ENCODE measurements at regions not wholly inside any gene's neighbourhood (a gene's known extent, or its start where the extent isn't known, plus 50 kb on each side); places are given as distances from the start of the nearest gene placed in this dataset.
A peak's percentile ranks its signal among the peaks of the same experiment; 100 is the strongest.

- Histone ChIP-seq H3K9me3 (no peaks in the 10 kb centered on the region), H3K36me3 (no peaks in the 10 kb centered on the region), H3K4me3 (no peak overlapping the region), H3K27ac (peak overlapping the region in 1 of 3 donors; percentile 7), H3K27me3 (no peaks in the 10 kb centered on the region), H3K4me1 (peaks cover 0 to 8% (median 2%) of the 10 kb centered on the region in 4 donors)
- 53% methylated on average over 6 of the region's 6 CpGs for WGBS (ENCODE audit: insufficient coverage, low coverage, low lambda C conversion rate, missing lambda C conversion rate)
- intact Hi-C loops (cut with DNase I): no loop called here
- ATAC-seq (no peak), DNase-seq (no peak)
- TF ChIP-seq CTCF (IDR thresholded peaks at IDR 0.05): no peak
- TF ChIP-seq POLR2A (IDR thresholded peaks at IDR 0.05): no peak
Measured at GRCh38 chr3:30495172-30496065, 111.0 kb upstream of the TGFBR2 start.

- intact Hi-C loops (cut with DNase I): no loop called here
- Histone ChIP-seq H3K27me3 (no peaks in the 10 kb centered on the region), H3K4me3 (no peak overlapping the region), H3K36me3 (no peaks in the 10 kb centered on the region), H3K4me1 (peaks cover 0 to 8% (median 2%) of the 10 kb centered on the region in 4 donors), H3K27ac (no peak overlapping the region), H3K9me3 (no peaks in the 10 kb centered on the region)
- WGBS (ENCODE audit: insufficient coverage, low coverage, low lambda C conversion rate, missing lambda C conversion rate): 65% methylated on average over 12 of the region's 15 CpGs
- ATAC-seq: peak in 1 of 4 donors; percentile 18
- no peak for TF ChIP-seq POLR2A (IDR thresholded peaks at IDR 0.05)
- no peak for TF ChIP-seq CTCF (IDR thresholded peaks at IDR 0.05)
- no peak for DNase-seq
Measured at GRCh38 chr3:30496066-30496966, 110.1 kb upstream of the TGFBR2 start.

- Histone ChIP-seq H3K9me3 (no peaks in the 10 kb centered on the region), H3K4me1 (peaks cover 0 to 8% (median 2%) of the 10 kb centered on the region in 4 donors), H3K27me3 (no peaks in the 10 kb centered on the region), H3K36me3 (no peaks in the 10 kb centered on the region), H3K27ac (no peak overlapping the region), H3K4me3 (no peak overlapping the region)
- intact Hi-C loops (cut with DNase I): no loop called here
- ATAC-seq (peak; percentile 50 to 81 (median 71)), DNase-seq (no peak)
- TF ChIP-seq POLR2A (IDR thresholded peaks at IDR 0.05): no peak
- no peak for TF ChIP-seq CTCF (IDR thresholded peaks at IDR 0.05)
- no CpG with 5 or more reads among the region's 1 CpG for WGBS (ENCODE audit: insufficient coverage, low coverage, low lambda C conversion rate, missing lambda C conversion rate)
Measured at GRCh38 chr3:30498587-30498967, 107.8 kb upstream of the TGFBR2 start.

DNA sequence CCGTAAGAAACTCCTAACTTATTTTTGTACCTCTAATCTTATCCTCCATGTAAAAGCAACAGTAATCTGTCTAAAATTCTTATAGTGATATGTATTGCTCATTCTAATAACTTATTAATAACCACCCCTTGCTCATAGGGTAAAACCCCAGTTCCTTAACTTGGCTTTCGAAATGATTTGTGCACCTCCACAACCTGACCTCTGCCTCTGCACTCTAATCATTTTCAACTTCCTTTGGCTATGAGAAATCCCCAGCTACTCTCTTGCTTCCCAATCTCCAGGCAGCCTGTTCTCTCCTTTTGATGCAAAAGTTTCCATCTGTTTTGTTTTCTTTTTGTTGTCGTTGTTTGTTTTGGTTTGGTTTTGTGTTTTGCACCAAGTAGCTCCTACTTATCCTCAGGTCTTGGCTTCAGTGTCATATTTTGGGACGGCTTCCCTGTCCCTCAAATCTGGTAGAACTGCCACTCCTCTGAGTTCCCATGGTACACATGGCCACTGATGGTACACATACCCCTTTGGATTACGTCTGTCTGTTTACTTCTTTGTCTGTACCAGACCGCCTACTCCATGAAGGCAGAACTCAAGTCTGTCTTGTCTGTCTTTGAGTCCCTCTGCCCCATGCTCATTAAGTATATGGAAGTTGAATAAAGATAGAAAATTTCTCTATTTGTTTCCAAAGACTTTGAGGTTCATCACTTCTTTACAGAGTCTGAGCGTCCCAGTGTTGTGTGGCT is 105.6 kb upstream of the TGFBR2 start:
- DNase-seq (no peak), ATAC-seq (no peak)
- no peaks in the 10 kb centered on the region for H3K36me3 ChIP-seq
- H3K4me1 ChIP-seq: peaks cover 0 to 8% (median 2%) of the 10 kb centered on the region in 4 donors
- no peak overlapping the region for H3K27ac ChIP-seq
- no peak overlapping the region for H3K4me3 ChIP-seq
- TF ChIP-seq CTCF (IDR thresholded peaks at IDR 0.05) (no peak), POLR2A (IDR thresholded peaks at IDR 0.05) (no peak)
- intact Hi-C loops (cut with DNase I): no loop called here
- WGBS (ENCODE audit: insufficient coverage, low coverage, low lambda C conversion rate, missing lambda C conversion rate): 81% methylated on average over 6 of the region's 7 CpGs
- H3K27me3 ChIP-seq: no peaks in the 10 kb centered on the region
- H3K9me3 ChIP-seq: no peaks in the 10 kb centered on the region
